Fibroblast of lung (primary cell): ENCODE measurements at regions not wholly inside any gene's neighbourhood (a gene's known extent, or its start where the extent isn't known, plus 50 kb on each side); places are given as distances from the start of the nearest gene placed in this dataset.

Experiments
- DNase-seq, 2 donors: peaks; one replicate each; pipeline versions ENCODE4 v3.0.0 to v3.0.0-alpha.2; 2010; ENCODE audit warnings: low read depth in 2 of 2
- H2AFZ ChIP-seq: 2 replicates; pipeline ENCODE4 v1.5.1; 2012; ENCODE audit warnings: low read length, control low read depth, inconsistent platforms
- H3K27ac ChIP-seq: 2 replicates; pipeline ENCODE4 v1.5.1; 2011; ENCODE audit warnings: low read length, control low read depth; ENCODE audit not compliant: insufficient read depth
- H3K27me3 ChIP-seq: 2 replicates; pipeline ENCODE4 v1.5.1; 2011; ENCODE audit warnings: mild to moderate bottlenecking, low read length; ENCODE audit not compliant: control insufficient read depth, insufficient read depth
- H3K36me3 ChIP-seq: 2 replicates; pipeline ENCODE4 v1.5.1; 2011; ENCODE audit warnings: low read length; ENCODE audit not compliant: control insufficient read depth, insufficient read depth
- H3K4me1 ChIP-seq: 2 replicates; pipeline ENCODE4 v1.5.1; 2011; ENCODE audit warnings: low read length; ENCODE audit not compliant: control insufficient read depth, insufficient read depth; ENCODE audit errors: extremely low read depth
- H3K4me2 ChIP-seq: 2 replicates; pipeline ENCODE4 v1.5.1; 2011; ENCODE audit warnings: low read length, control low read depth; ENCODE audit not compliant: insufficient read depth; ENCODE audit errors: extremely low read depth
- H3K4me3 ChIP-seq, 4 experiments: fragments of 200-600 bp in 1 of 4; sonication (generic) in 1 of 4; replicated peaks in 1 of 4; 2 replicates each; pipeline ENCODE4 v1.5.1; 2011 to 2016; ENCODE audit warnings: low read length in 4 of 4, low read depth in 3 of 4, mild to moderate bottlenecking in 3 of 4, control low read depth in 2 of 4, inconsistent platforms in 1 of 4, mixed read lengths in 1 of 4; ENCODE audit not compliant: insufficient read depth in 1 of 4; ENCODE audit errors: control extremely low read depth in 1 of 4
- H3K79me2 ChIP-seq: 2 replicates; pipeline ENCODE4 v1.5.1; 2012; ENCODE audit warnings: mild to moderate bottlenecking, low read length, inconsistent platforms; ENCODE audit not compliant: control insufficient read depth, insufficient read depth
- H3K9ac ChIP-seq: 2 replicates; pipeline ENCODE4 v1.5.1; 2011; ENCODE audit warnings: mild to moderate bottlenecking, low read length, control low read depth; ENCODE audit not compliant: insufficient read depth
- H3K9me3 ChIP-seq: 2 replicates; pipeline ENCODE4 v1.5.1; 2012; ENCODE audit warnings: low read depth, low read length; ENCODE audit not compliant: control insufficient read depth, insufficient read depth
- H4K20me1 ChIP-seq: 2 replicates; pipeline ENCODE4 v1.5.1; 2011; ENCODE audit warnings: low read length; ENCODE audit not compliant: control insufficient read depth, insufficient read depth; ENCODE audit errors: extremely low read depth
- CTCF ChIP-seq, 2 donors: IDR thresholded peaks in 1 of 2; conservative IDR thresholded peaks in 1 of 2; 1 replicate in 1 of 2; 2 replicates in 1 of 2; pipeline ENCODE4 v1.5.1; 2011 to 2012; ENCODE audit warnings: low read length in 2 of 2, control low read depth in 1 of 2, inconsistent platforms in 1 of 2, low read depth in 1 of 2, mild to moderate bottlenecking in 1 of 2
- EZH2 ChIP-seq: IDR thresholded peaks from 2 replicates; pipeline ENCODE4 v1.5.1; 2012; ENCODE audit warnings: low read length, control low read depth, mild to moderate bottlenecking; ENCODE audit errors: missing control alignments

- H3K79me2 ChIP-seq, result no peaks in the 10 kb centered on the region
- no peak overlapping the region for H3K4me3 ChIP-seq
- no peaks in the 10 kb centered on the region for H3K9me3 ChIP-seq
- H3K4me1 ChIP-seq, result no peaks in the 10 kb centered on the region
- no peaks in the 10 kb centered on the region for H3K36me3 ChIP-seq
- H3K27me3 ChIP-seq, result no peaks in the 10 kb centered on the region
- H2AFZ ChIP-seq, result no peak overlapping the region
- H3K27ac ChIP-seq, result no peak overlapping the region
- H3K4me2 ChIP-seq, result no peak overlapping the region
- no peaks in the 10 kb centered on the region for H4K20me1 ChIP-seq
- no peak overlapping the region for H3K9ac ChIP-seq
- no peak for DNase-seq
- TF ChIP-seq CTCF (conservative IDR thresholded peaks at IDR 0.05 in 1 of 2, IDR thresholded peaks at IDR 0.05 in 1 of 2; ENCODE audit: low read depth in 1 of 2, low read length in 2 of 2) (no peak), EZH2 (no peak)
Observed at GRCh38 chr6:112649853-112650252, 302.7 kb downstream of the RFPL4B start.

GRCh38 chr6:112651239-112651638, 304.1 kb downstream of the RFPL4B start:
- Histone ChIP-seq H3K27ac (no peak overlapping the region), H3K27me3 (no peaks in the 10 kb centered on the region), H3K9me3 (no peaks in the 10 kb centered on the region), H2AFZ (no peak overlapping the region), H3K9ac (no peak overlapping the region), H3K36me3 (no peaks in the 10 kb centered on the region), H3K4me3 (no peak overlapping the region), H3K4me1 (no peaks in the 10 kb centered on the region), H3K4me2 (no peak overlapping the region), H4K20me1 (no peaks in the 10 kb centered on the region), H3K79me2 (no peaks in the 10 kb centered on the region)
- DNase-seq, result no peak
- no peak for TF ChIP-seq EZH2
- TF ChIP-seq CTCF (conservative IDR thresholded peaks at IDR 0.05 in 1 of 2, IDR thresholded peaks at IDR 0.05 in 1 of 2; ENCODE audit: low read depth in 1 of 2, low read length in 2 of 2), result no peak

- Histone ChIP-seq H4K20me1 (no peaks in the 10 kb centered on the region), H3K9ac (no peak overlapping the region), H3K27ac (no peak overlapping the region), H3K9me3 (no peaks in the 10 kb centered on the region), H3K36me3 (no peaks in the 10 kb centered on the region), H2AFZ (no peak overlapping the region), H3K27me3 (no peaks in the 10 kb centered on the region), H3K4me3 (no peak overlapping the region), H3K4me2 (no peak overlapping the region), H3K4me1 (no peaks in the 10 kb centered on the region), H3K79me2 (no peaks in the 10 kb centered on the region)
- no peak for DNase-seq
- no peak for TF ChIP-seq EZH2
- no peak for TF ChIP-seq CTCF (conservative IDR thresholded peaks at IDR 0.05 in 1 of 2, IDR thresholded peaks at IDR 0.05 in 1 of 2; ENCODE audit: low read depth in 1 of 2, low read length in 2 of 2)
Observed at GRCh38 chr6:112659912-112660311, 312.8 kb downstream of the RFPL4B start.
